NT2/D1 (cell line): ENCODE measurements at regions not wholly inside any gene's neighbourhood (a gene's known extent, or its start where the extent isn't known, plus 50 kb on each side); places are given as distances from the start of the nearest gene placed in this dataset.

Experiments used
- SUZ12 ChIP-seq: IDR thresholded peaks from 2 replicates; pipeline ENCODE4 v1.6.1; 2011; ENCODE audit not compliant: insufficient read length, insufficient read depth; ENCODE audit errors: extremely low read depth
- YY1 ChIP-seq: IDR thresholded peaks from 2 replicates; pipeline ENCODE4 v1.6.1; 2011; ENCODE audit not compliant: insufficient read length, insufficient read depth
- ZNF274 ChIP-seq: IDR thresholded peaks from 2 replicates; pipeline ENCODE4 v1.6.1; 2011; ENCODE audit warnings: mild to moderate bottlenecking, low read depth, low read length

DNA sequence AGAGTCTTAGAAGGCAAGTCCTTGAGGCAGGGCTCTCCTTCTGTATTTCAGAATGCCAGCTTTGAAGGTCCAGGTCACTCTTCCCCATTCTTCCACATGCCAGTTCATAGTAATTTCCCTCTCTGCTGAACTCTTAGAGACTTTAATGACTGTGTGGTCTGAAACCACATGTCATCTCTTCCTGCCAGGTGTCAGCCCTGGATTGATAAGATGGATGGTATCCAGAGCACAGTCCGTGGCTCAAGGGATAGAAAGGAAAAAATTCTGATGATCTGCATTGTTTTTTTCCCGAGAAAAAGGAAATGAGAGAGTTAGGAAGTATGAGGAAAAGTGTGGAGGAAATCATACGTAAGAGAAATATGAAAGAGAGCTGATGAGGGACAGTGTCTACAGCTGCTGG lies 250.9 kb downstream of the TPBG start:
- TF ChIP-seq ZNF274 = no peak
- TF ChIP-seq YY1 = no peak
- no peak for TF ChIP-seq SUZ12
